Aorta (tissue), 5 donors: ENCODE measurements at regions not wholly inside any gene's neighbourhood (a gene's known extent, or its start where the extent isn't known, plus 50 kb on each side); places are given as distances from the start of the nearest gene placed in this dataset.
A peak's percentile ranks its signal among the peaks of the same experiment; 100 is the strongest.

Experiments
- ATAC-seq: fragments of 200-7000 bp; cut with Tn5 transposase; one replicate; pipeline ENCODE4 v1.9.1; 2022; ENCODE audit warnings: moderate library complexity; ENCODE audit not compliant: low FRiP score
- DNase-seq, 2 donors: peaks; one replicate each; pipeline ENCODE4 v3.0.0-alpha.2; 2020
- H3K27ac ChIP-seq, 2 donors: one replicate each; pipeline ENCODE4 v1.5.1; 2013; ENCODE audit warnings: low read length in 2 of 2, mild to moderate bottlenecking in 2 of 2, moderate library complexity in 2 of 2, control low read depth in 1 of 2, inconsistent platforms in 1 of 2, low read depth in 1 of 2
- H3K27me3 ChIP-seq, 2 donors: one replicate each; pipeline ENCODE4 v1.6.1; 2013; ENCODE audit warnings: control low read depth in 1 of 2, low read length in 1 of 2, mild to moderate bottlenecking in 1 of 2, moderate library complexity in 1 of 2; ENCODE audit not compliant: insufficient read depth in 2 of 2, control insufficient read depth in 1 of 2
- H3K36me3 ChIP-seq, 2 donors: one replicate each; pipeline ENCODE4 v1.6.1; 2013; ENCODE audit warnings: control low read depth in 1 of 2, low read length in 1 of 2, mild to moderate bottlenecking in 1 of 2; ENCODE audit not compliant: insufficient read depth in 2 of 2, control insufficient read depth in 1 of 2
- H3K4me1 ChIP-seq, 2 donors: one replicate each; pipeline ENCODE4 v1.6.1; 2013; ENCODE audit warnings: low read length in 2 of 2, control low read depth in 1 of 2, mild to moderate bottlenecking in 1 of 2, moderate library complexity in 1 of 2; ENCODE audit not compliant: insufficient read depth in 2 of 2, control insufficient read depth in 1 of 2
- H3K4me3 ChIP-seq, 2 donors: one replicate each; pipeline ENCODE4 v1.5.1; 2013; ENCODE audit warnings: low read length in 2 of 2, control low read depth in 1 of 2, mild to moderate bottlenecking in 1 of 2
- H3K9me3 ChIP-seq: one replicate; pipeline ENCODE4 v1.6.1; 2013; ENCODE audit warnings: mild to moderate bottlenecking, low read length; ENCODE audit not compliant: control insufficient read depth
- WGBS, 2 donors: extraction: QIAGEN DNeasy Blood & Tissue Kit; methylation state at CpG; one replicate each; pipeline ENCODE4 v1.1.7; 2013; 5-methylcytosine and 5-hydroxymethylcytosine counted together
- intact Hi-C, 2 donors: fragments of 100-400 bp; cut with DNase I; formaldehyde crosslinking; loops; one replicate each; pipeline versions ENCODE4 v1.14.2 to v1.15.0; 2022
- donor health status: healthy with polysubstance abuse.
- donor health status: Bipolar disorder and iron deficiency.
- donor health status: DM: no; HTN: no; CAD: no.
- donor health status: DM: no; HTN: no; CAD: no.
- donor health status: DM: yes; HTN: yes; CAD: no.

DNA sequence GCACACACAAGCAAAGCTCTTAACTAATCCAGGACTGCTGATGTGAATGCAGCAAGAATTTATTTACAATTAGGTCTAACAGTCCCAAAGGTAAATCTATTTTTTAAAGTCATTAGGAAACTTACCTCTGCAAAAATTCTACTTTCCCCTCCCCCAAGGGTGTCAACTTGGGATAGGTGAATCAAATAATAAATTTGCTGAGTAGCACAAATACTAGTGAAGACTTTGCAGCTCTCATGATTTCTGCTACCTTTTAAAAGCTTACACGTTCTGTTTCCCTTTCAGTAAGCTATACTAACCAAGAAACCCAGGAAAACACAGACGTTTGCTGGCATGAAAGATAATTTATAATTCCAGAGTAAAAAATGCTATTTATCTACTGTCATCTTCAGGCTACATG, 296.6 kb upstream of the SLC7A11 start:
- Histone ChIP-seq H3K4me3 (no peak overlapping the region), H3K27me3 (no peaks in the 10 kb centered on the region), H3K36me3 (no peaks in the 10 kb centered on the region), H3K4me1 (peaks cover 0 to 2% of the 10 kb centered on the region in 2 donors), H3K9me3 (no peaks in the 10 kb centered on the region), H3K27ac (no peak overlapping the region)
- 37 to 50% methylated on average over 2 of the region's 2 CpGs for WGBS, 2 donors
- no peak for DNase-seq
- no peak for ATAC-seq
- intact Hi-C loops = no loop called here

DNA sequence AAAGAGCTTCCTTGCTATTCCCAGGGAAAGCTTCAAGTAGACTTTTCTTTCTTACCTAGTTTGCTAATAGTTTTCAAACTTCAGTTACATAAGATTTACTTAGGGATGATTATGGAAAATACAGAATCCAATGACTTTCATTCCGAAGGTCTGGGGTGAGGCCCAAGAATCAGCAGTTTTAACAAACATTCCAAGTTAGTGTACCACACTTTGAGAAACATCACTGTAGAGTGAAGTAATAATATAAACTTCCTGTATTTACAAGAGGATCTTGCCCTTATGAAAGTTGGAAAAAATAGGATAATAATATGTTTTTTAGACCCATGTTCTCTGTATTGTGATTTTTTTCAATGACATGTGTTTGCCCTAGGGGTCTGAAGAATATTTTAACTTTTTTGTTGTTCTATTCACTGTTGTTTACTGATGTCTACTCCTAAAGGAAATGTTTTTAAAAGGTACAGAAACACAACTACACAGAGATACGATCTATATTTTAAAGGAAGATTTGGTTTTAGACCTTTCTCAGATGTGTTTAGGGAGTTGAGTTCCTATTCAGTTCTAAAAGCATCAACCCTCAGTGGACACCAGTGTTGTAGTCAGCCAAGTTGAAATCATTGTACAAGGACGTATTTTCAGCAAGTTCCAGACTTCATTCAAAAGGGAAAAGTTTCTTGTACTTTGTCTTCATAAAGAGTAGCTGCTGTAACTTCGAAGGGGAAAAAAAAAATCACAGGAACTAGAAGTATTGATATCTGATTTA, 295.8 kb upstream of the SLC7A11 start:
- peaks cover 0 to 2% of the 10 kb centered on the region in 2 donors for H3K4me1 ChIP-seq
- H3K4me3 ChIP-seq = no peak overlapping the region
- H3K9me3 ChIP-seq = no peaks in the 10 kb centered on the region
- 36 to 41% methylated on average over 4 of the region's 4 CpGs for WGBS, 2 donors
- intact Hi-C loops = no loop called here
- no peaks in the 10 kb centered on the region for H3K36me3 ChIP-seq
- ATAC-seq = no peak
- no peak for DNase-seq
- H3K27ac ChIP-seq = no peak overlapping the region
- no peaks in the 10 kb centered on the region for H3K27me3 ChIP-seq

DNA sequence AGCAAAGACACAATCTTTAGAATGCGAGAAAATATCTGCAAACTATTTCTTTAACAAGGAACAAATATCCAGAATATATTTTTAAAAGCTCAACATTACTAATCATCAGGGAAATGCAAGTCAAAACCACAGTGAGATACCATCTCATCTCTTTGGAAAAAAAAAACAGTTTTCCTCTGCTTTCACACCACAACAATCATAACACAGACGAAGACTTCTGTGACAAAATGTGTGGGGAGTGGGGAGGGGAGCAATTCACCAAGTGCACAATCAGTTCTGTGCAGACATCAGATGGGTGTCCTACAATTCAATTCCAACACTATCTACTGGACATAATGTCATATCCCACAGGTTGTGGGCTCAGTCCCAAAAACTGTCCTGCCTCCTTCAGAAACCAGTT, 293.2 kb upstream of the SLC7A11 start:
- no peak overlapping the region for H3K4me3 ChIP-seq
- 63 to 64% methylated on average over 2 of the region's 2 CpGs for WGBS, 2 donors
- H3K36me3 ChIP-seq = no peaks in the 10 kb centered on the region
- intact Hi-C loops = no loop called here
- H3K27me3 ChIP-seq = no peaks in the 10 kb centered on the region
- peaks cover 0 to 2% of the 10 kb centered on the region in 2 donors for H3K4me1 ChIP-seq
- DNase-seq (no peak), ATAC-seq (no peak)
- no peaks in the 10 kb centered on the region for H3K9me3 ChIP-seq
- no peak overlapping the region for H3K27ac ChIP-seq

DNA sequence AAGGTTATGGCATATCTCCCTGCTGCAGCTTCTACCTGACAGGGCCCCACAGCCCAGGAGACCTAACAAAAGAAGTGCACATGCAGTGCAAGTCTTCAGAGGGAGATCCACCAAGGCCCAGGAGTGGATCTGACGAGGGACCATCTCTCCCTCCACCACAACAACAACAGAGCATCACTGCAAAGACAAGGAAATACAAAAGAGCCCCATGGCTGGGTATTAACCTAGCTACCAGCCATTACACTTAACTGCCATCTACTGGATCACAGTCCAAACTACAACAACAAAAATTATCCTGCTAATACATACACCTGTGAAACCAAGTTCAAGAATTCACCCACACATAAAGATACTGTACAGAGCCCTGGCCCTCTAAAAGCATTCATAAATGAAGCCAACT, 280.2 kb upstream of the SLC7A11 start:
- Histone ChIP-seq H3K27ac (no peak overlapping the region), H3K4me3 (no peak overlapping the region), H3K4me1 (no peaks in the 10 kb centered on the region), H3K27me3 (no peaks in the 10 kb centered on the region), H3K36me3 (no peaks in the 10 kb centered on the region), H3K9me3 (no peaks in the 10 kb centered on the region)
- 83 to 89% methylated on average over 1 of the region's 1 CpG for WGBS, 2 donors
- DNase-seq = no peak
- intact Hi-C loops = no loop called here
- ATAC-seq = no peak

GRCh38 chr4:138521809-138522208, 279.7 kb upstream of the SLC7A11 start:
- ATAC-seq (peak; percentile 41), DNase-seq (no peak)
- 71 to 75% methylated on average over 4 of the region's 4 CpGs for WGBS, 2 donors
- Histone ChIP-seq H3K36me3 (no peaks in the 10 kb centered on the region), H3K4me3 (no peak overlapping the region), H3K4me1 (no peaks in the 10 kb centered on the region), H3K9me3 (no peaks in the 10 kb centered on the region), H3K27me3 (no peaks in the 10 kb centered on the region), H3K27ac (no peak overlapping the region)
- intact Hi-C loops = no loop called here

DNA sequence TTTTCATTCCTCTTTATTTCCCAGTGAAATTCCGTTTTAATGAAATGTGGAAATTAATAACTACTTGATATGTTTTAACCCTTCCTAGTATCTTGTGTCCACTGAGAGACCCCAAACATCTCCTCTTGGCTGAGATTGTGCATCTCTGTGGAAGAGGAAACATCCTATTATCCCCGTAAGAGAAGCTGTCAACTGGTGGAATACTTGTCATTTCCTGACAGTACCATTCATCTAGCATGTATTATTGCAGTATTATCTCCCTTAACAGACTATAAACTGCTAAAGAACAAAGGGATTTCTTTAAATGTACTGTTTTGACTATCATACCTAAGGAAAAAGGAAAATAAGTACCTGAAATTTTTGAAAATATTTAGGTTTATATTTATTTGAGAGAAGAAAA, 277.3 kb upstream of the SLC7A11 start:
- ATAC-seq (no peak), DNase-seq (no peak)
- Histone ChIP-seq H3K9me3 (no peaks in the 10 kb centered on the region), H3K27ac (no peak overlapping the region), H3K4me1 (no peaks in the 10 kb centered on the region), H3K4me3 (no peak overlapping the region), H3K27me3 (no peaks in the 10 kb centered on the region), H3K36me3 (no peaks in the 10 kb centered on the region)
- intact Hi-C loops = no loop called here
- WGBS, 2 donors = 26 to 31% methylated on average over 2 of the region's 2 CpGs

GRCh38 chr4:138513535-138513934, 271.4 kb upstream of the SLC7A11 start:
- 83 to 95% methylated on average over 1 of the region's 1 CpG for WGBS, 2 donors
- Histone ChIP-seq H3K27me3 (no peaks in the 10 kb centered on the region), H3K9me3 (no peaks in the 10 kb centered on the region), H3K27ac (no peak overlapping the region), H3K4me1 (no peaks in the 10 kb centered on the region), H3K36me3 (no peaks in the 10 kb centered on the region), H3K4me3 (no peak overlapping the region)
- DNase-seq = no peak
- ATAC-seq = no peak
- intact Hi-C loops = no loop called here

- intact Hi-C loops = no loop called here
- ATAC-seq = no peak
Measured at GRCh38 chr4:138512756-138513155, 270.6 kb upstream of the SLC7A11 start.

GRCh38 chr4:138510053-138510452, 267.9 kb upstream of the SLC7A11 start:
- intact Hi-C loops = no loop called here
- Histone ChIP-seq H3K4me1 (no peaks in the 10 kb centered on the region), H3K27ac (no peak overlapping the region), H3K27me3 (no peaks in the 10 kb centered on the region), H3K36me3 (no peaks in the 10 kb centered on the region), H3K9me3 (no peaks in the 10 kb centered on the region), H3K4me3 (no peak overlapping the region)
- ATAC-seq (no peak), DNase-seq (no peak)
- WGBS, 2 donors = 43 to 56% methylated on average over 3 of the region's 3 CpGs

More at GRCh38 chr4:138512756-138513155, 270.6 kb upstream of the SLC7A11 start:
- no peaks in the 10 kb centered on the region for H3K27me3 ChIP-seq
- H3K36me3 ChIP-seq = no peaks in the 10 kb centered on the region
- H3K27ac ChIP-seq = no peak overlapping the region
- no peak overlapping the region for H3K4me3 ChIP-seq
- DNase-seq = no peak
- H3K9me3 ChIP-seq = no peaks in the 10 kb centered on the region
- H3K4me1 ChIP-seq = no peaks in the 10 kb centered on the region
